Stimulated activated CD8-positive, alpha-beta memory T cell treated with anti-CD3 and anti-CD28 coated beads, Interleukin-12 subunit alpha, Interleukin-12 subunit beta, amount 100 ng/mL, for 24 hours (primary cell): ENCODE measurements at regions not wholly inside any gene's neighbourhood (a gene's known extent, or its start where the extent isn't known, plus 50 kb on each side); places are given as distances from the start of the nearest gene placed in this dataset.

ENCODE experiments used
- DNase-seq: peaks from one replicate; pipeline ENCODE4 v3.0.0-alpha.2; 2020; ENCODE audit errors: extremely low read depth

GRCh38 chr14:31965735-31966598, 111.1 kb upstream of the ARHGAP5 start:
- DNase-seq, result no peak

GRCh38 chr14:31966896-31967668, 110.0 kb upstream of the ARHGAP5 start:
- no peak for DNase-seq

- DNase-seq, result no peak
These were observed 109.5 kb upstream of the ARHGAP5 start for GRCh38 chr14:31967669-31967975.

- no peak for DNase-seq
These were observed 108.8 kb upstream of the ARHGAP5 start for GRCh38 chr14:31968107-31968810.

GRCh38 chr14:31968956-31969698, 108.0 kb upstream of the ARHGAP5 start:
- DNase-seq, result no peak

GRCh38 chr14:31969699-31970240, 107.3 kb upstream of the ARHGAP5 start:
- no peak for DNase-seq

GRCh38 chr14:31970744-31971143, 106.4 kb upstream of the ARHGAP5 start:
- no peak for DNase-seq

- no peak for DNase-seq
These were observed 105.5 kb upstream of the ARHGAP5 start for GRCh38 chr14:31971612-31972011.

- DNase-seq, result no peak
These were observed 100.0 kb upstream of the ARHGAP5 start for GRCh38 chr14:31977001-31977556.

GRCh38 chr14:31978423-31978822, 98.7 kb upstream of the ARHGAP5 start:
- no peak for DNase-seq

GRCh38 chr14:31982642-31983041, 94.5 kb upstream of the ARHGAP5 start:
- no peak for DNase-seq

- no peak for DNase-seq
These were observed 90.7 kb upstream of the ARHGAP5 start for GRCh38 chr14:31986405-31986804.

GRCh38 chr14:31987721-31988120, 89.4 kb upstream of the ARHGAP5 start:
- no peak for DNase-seq

- DNase-seq, result no peak
These were observed 88.9 kb upstream of the ARHGAP5 start for GRCh38 chr14:31988244-31988643.

GRCh38 chr14:31990183-31990857, 86.8 kb upstream of the ARHGAP5 start:
- DNase-seq, result no peak

GRCh38 chr14:31990926-31991572, 86.1 kb upstream of the ARHGAP5 start:
- no peak for DNase-seq

- DNase-seq, result no peak
These were observed 85.1 kb upstream of the ARHGAP5 start for GRCh38 chr14:31992011-31992447.

- DNase-seq, result no peak
These were observed 83.6 kb upstream of the ARHGAP5 start for GRCh38 chr14:31993521-31993951.

- no peak for DNase-seq
These were observed 82.6 kb upstream of the ARHGAP5 start for GRCh38 chr14:31994391-31995033.
